Activated CD4-positive, alpha-beta T cell treated with anti-CD3 and anti-CD28 coated beads for 36 hours (primary cell): ENCODE measurements at regions not wholly inside any gene's neighbourhood (a gene's known extent, or its start where the extent isn't known, plus 50 kb on each side); places are given as distances from the start of the nearest gene placed in this dataset.

Experiments used
- ATAC-seq: fragments of 200-7000 bp; cut with Tn5 transposase; one replicate; pipeline ENCODE4 v1.10.0; 2021; ENCODE audit warnings: mild to moderate bottlenecking, moderate library complexity
- CTCF ChIA-PET: fragments of 350-600 bp; sonication (Branson Sonifier 250); formaldehyde crosslinking; loops from one replicate; lab custom pipeline; 2021; ENCODE audit warnings: antibody characterized with exemption; lab: Charles Lee
- POLR2A ChIA-PET: fragments of 350-600 bp; sonication (Branson Sonifier 250); formaldehyde crosslinking; loops from one replicate; lab custom pipeline; 2021; ENCODE audit warnings: antibody characterized with exemption, inconsistent platforms; lab: Charles Lee
- DNase-seq: peaks from one replicate; pipeline ENCODE4 v3.0.0-alpha.2; 2020
- H3K27ac Mint-ChIP-seq: one replicate; pipeline ENCODE4 v1.8.0; 2021; ENCODE audit warnings: mixed read lengths
- H3K27me3 Mint-ChIP-seq: one replicate; pipeline ENCODE4 v1.8.0; 2021; ENCODE audit warnings: mixed read lengths
- H3K36me3 Mint-ChIP-seq: one replicate; pipeline ENCODE4 v1.8.0; 2021; ENCODE audit warnings: low read depth, mixed read lengths
- H3K4me1 Mint-ChIP-seq: one replicate; pipeline ENCODE4 v1.8.0; 2021; ENCODE audit warnings: mixed read lengths
- H3K4me3 Mint-ChIP-seq: one replicate; pipeline ENCODE4 v1.8.0; 2021; ENCODE audit warnings: mild to moderate bottlenecking, moderate library complexity, mixed read lengths
- H3K9me3 Mint-ChIP-seq: one replicate; pipeline ENCODE4 v1.8.0; 2021; ENCODE audit warnings: low read depth, mixed read lengths
- intact Hi-C, 2 experiments: fragments of 100-400 bp; cut with DNase I in 1 of 2; cut with micrococcal nuclease in 1 of 2; formaldehyde crosslinking; loops; one replicate each; pipeline versions ENCODE4 v1.14.2 to v1.15.1; 2022 to 2024; cut with DNase I, micrococcal nuclease

DNA sequence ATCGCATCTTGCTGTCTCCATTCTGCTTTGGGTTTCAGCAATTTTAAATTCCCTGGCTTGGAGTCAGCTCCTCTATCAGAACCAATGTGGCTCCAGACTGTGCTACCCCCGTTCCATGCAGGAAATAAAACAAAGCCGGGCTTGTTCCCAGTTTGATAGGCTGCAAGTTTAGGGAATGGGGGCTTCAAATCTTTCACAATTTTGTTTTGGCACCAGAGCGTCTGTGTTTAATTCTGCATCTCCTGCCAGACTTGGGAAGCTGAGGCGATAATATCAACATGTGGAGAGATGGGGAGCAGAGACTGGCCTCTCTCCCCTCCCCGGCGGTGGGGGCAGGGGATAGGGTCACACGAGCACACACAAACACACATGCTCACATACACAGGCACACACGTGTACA is 305.9 kb downstream of the FGFR2 start:
- H3K4me3 Mint-ChIP-seq, result no peak overlapping the region
- no peaks in the 10 kb centered on the region for H3K9me3 Mint-ChIP-seq
- H3K36me3 Mint-ChIP-seq, result no peaks in the 10 kb centered on the region
- ATAC-seq (no peak), DNase-seq (no peak)
- intact Hi-C loops, result no loop called here
- H3K27me3 Mint-ChIP-seq, result peaks cover 5% of the 10 kb centered on the region
- H3K27ac Mint-ChIP-seq, result no peak overlapping the region
- ChIA-PET POLR2A (no interaction called here), CTCF (no interaction called here)
- no peaks in the 10 kb centered on the region for H3K4me1 Mint-ChIP-seq

- Mint-ChIP-seq H3K36me3 (no peaks in the 10 kb centered on the region), H3K27me3 (peaks cover 5% of the 10 kb centered on the region), H3K4me3 (no peak overlapping the region), H3K9me3 (no peaks in the 10 kb centered on the region), H3K4me1 (no peaks in the 10 kb centered on the region), H3K27ac (no peak overlapping the region)
- DNase-seq (no peak), ATAC-seq (no peak)
- intact Hi-C loops, result no loop called here
- CTCF ChIA-PET, result no interaction called here
- POLR2A ChIA-PET, result no interaction called here
Measured at GRCh38 chr10:121293110-121293509, 305.1 kb downstream of the FGFR2 start.

DNA sequence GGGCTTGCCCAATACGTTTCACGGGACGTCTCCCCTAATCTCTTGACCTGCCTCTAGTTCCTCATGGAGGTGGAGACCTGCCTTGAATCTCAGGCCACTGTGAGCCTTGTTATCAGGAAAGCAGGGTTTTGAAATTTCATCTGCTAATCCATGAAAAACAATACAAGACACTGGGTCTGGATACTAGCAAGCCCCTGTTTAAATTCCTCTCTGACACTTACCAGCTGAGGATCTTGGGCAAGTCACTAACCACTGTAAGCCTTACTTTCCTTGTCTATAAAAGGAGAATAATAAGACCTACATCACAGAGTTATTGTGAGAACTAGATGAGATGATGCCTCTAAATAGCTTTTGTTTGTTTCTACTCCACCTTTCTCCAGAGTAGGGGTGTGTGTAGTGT is 303.6 kb downstream of the FGFR2 start:
- H3K27me3 Mint-ChIP-seq, result peaks cover 5% of the 10 kb centered on the region
- no peak for ATAC-seq
- DNase-seq, result no peak
- no peaks in the 10 kb centered on the region for H3K4me1 Mint-ChIP-seq
- no peaks in the 10 kb centered on the region for H3K36me3 Mint-ChIP-seq
- no peak overlapping the region for H3K27ac Mint-ChIP-seq
- H3K4me3 Mint-ChIP-seq, result no peak overlapping the region
- CTCF ChIA-PET, result no interaction called here
- H3K9me3 Mint-ChIP-seq, result no peaks in the 10 kb centered on the region
- POLR2A ChIA-PET, result no interaction called here
- intact Hi-C loops, result no loop called here

DNA sequence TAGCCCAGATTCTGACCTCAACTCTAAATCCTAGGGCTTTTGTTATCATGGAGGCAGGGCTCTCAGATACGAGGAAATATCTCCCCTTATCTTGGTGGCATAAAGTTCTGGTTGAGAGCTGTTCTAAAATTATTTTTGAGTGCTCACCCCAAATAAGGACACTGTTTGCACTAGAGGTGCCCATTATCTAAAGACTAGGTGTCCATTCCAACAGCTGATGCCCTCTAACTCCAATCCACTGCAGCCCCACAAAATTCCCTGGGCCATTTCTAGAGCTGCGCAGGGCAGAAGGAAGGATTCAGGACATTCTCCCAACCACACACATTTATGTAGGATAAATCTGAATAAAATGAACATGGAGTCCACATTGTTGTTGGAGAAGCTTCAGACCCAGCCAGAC is 301.9 kb downstream of the FGFR2 start:
- ChIA-PET CTCF (no interaction called here), POLR2A (no interaction called here)
- H3K27ac Mint-ChIP-seq, result no peak overlapping the region
- intact Hi-C loops, result no loop called here
- no peak overlapping the region for H3K4me3 Mint-ChIP-seq
- no peaks in the 10 kb centered on the region for H3K9me3 Mint-ChIP-seq
- DNase-seq (no peak), ATAC-seq (no peak)
- no peaks in the 10 kb centered on the region for H3K36me3 Mint-ChIP-seq
- H3K27me3 Mint-ChIP-seq, result peaks cover 5% of the 10 kb centered on the region
- H3K4me1 Mint-ChIP-seq, result no peaks in the 10 kb centered on the region

DNA sequence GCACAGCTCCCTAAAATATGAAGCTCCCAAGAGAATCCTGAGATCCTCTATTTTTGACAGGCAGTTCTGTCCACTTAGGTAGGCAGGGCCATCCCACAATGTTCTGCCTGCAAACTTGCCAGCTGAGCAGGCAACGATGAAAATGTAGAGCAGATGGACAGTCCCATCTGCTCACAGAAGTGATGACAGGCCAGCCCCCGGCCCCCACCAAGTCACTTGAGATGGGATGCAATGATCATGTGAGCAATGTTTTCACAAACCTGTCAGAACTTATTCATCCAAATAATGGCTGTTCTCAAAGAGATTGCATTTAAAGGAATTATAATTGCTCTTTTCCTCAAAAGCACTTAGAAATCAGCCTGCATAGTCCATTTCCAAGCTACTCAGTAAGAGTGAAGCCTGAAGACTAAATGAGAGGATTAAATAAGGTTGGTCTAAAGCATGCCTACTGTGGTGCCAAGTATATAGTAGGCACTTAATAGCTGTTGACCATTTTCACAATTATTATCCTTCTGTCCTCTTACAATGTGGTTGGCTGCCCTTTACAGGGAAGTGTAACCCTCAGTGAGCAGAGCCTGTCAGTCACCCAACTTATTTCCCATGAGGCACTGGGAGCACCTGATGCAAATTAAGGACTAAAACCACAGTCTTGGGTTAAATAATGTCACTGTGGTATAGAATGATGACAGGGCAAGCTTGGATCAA is 301.2 kb downstream of the FGFR2 start:
- H3K27me3 Mint-ChIP-seq, result peaks cover 4% of the 10 kb centered on the region
- DNase-seq (no peak), ATAC-seq (no peak)
- intact Hi-C loops, result no loop called here
- ChIA-PET CTCF (no interaction called here), POLR2A (no interaction called here)
- no peak overlapping the region for H3K27ac Mint-ChIP-seq
- H3K4me1 Mint-ChIP-seq, result no peaks in the 10 kb centered on the region
- no peaks in the 10 kb centered on the region for H3K9me3 Mint-ChIP-seq
- no peaks in the 10 kb centered on the region for H3K36me3 Mint-ChIP-seq
- no peak overlapping the region for H3K4me3 Mint-ChIP-seq

DNA sequence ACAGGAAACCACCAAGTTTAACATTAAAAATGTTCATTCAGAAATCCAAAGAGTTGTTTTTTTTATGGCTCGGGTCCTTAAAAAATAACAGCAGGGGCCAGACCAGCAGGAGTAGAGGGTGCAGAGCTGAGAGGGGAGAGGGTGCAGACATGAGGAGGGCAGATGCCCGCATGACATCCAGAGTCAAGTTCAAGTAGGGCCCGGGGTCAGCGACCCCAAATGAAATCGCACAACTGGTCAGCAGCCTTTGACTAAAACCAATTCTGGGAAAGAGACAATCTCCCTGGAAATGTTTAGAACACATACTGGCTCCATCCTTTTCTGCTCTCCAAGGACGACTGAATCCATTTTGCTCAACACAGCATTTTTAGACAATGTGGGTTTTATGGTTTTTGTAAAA is 297.5 kb downstream of the FGFR2 start:
- Mint-ChIP-seq H3K4me3 (no peak overlapping the region), H3K4me1 (no peaks in the 10 kb centered on the region), H3K27ac (no peak overlapping the region), H3K9me3 (no peaks in the 10 kb centered on the region), H3K27me3 (peaks cover 2% of the 10 kb centered on the region), H3K36me3 (no peaks in the 10 kb centered on the region)
- intact Hi-C loops, result no loop called here
- ChIA-PET POLR2A (no interaction called here), CTCF (no interaction called here)
- DNase-seq, result no peak
- ATAC-seq, result no peak

- no peak overlapping the region for H3K4me3 Mint-ChIP-seq
- ATAC-seq, result no peak
- ChIA-PET POLR2A (no interaction called here), CTCF (no interaction called here)
- H3K27ac Mint-ChIP-seq, result no peak overlapping the region
- peaks cover 2% of the 10 kb centered on the region for H3K27me3 Mint-ChIP-seq
- H3K36me3 Mint-ChIP-seq, result no peaks in the 10 kb centered on the region
- no peak for DNase-seq
- intact Hi-C loops, result no loop called here
- H3K4me1 Mint-ChIP-seq, result no peaks in the 10 kb centered on the region
- H3K9me3 Mint-ChIP-seq, result no peaks in the 10 kb centered on the region
Measured at GRCh38 chr10:121302541-121303180, 295.6 kb downstream of the FGFR2 start.

DNA sequence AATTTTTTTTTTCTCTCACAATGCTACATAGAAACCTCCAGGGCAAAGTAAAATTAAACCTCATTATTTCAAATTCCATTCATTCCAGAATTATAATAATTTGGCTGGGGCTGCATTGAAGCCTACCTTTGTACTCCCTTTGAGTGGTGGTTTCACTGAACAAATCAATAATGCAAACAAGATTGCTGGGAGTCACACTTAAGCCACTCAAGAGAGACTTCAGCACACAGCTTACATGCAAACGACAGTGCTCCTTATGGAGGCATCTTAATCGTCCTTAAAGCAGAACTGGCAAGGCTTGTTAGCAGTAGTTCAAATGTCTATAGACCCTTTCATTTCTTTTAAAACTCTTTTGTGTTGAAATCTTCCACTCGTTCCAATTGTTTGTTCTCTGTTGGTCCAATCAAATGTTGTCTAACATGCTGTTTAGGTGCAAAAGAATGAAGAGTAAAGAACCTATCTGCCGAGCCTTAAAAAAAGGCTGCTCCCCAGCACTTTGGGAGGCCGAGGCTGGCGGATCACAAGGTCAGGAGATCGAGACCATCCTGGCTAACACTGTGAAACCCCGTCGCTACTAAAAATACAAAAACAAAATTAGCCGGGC is 294.9 kb downstream of the FGFR2 start:
- Mint-ChIP-seq H3K4me1 (no peaks in the 10 kb centered on the region), H3K4me3 (no peak overlapping the region), H3K27me3 (peaks cover 2% of the 10 kb centered on the region), H3K27ac (no peak overlapping the region), H3K9me3 (no peaks in the 10 kb centered on the region), H3K36me3 (no peaks in the 10 kb centered on the region)
- intact Hi-C loops, result no loop called here
- DNase-seq (no peak), ATAC-seq (no peak)
- POLR2A ChIA-PET, result no interaction called here
- CTCF ChIA-PET, result no interaction called here

DNA sequence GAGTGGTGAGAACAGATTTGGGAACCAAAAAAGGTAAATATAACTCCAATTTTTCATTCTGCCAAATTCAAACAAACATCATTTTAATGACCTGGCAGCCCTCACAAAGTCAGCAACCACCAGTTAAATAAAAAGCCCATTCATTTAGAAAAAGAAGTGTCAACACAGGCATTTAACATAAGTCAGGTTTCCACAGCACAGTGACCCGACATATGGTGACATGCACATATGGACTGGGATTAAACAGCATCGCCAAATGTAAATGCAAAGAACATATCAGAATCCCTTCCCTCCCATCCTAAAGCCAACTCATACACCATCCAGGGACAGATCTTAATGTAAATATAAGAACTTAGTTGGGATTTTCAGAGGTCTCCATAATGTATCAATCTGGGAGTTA is 293.2 kb downstream of the FGFR2 start:
- CTCF ChIA-PET, result no interaction called here
- intact Hi-C loops, result no loop called here
- no peaks in the 10 kb centered on the region for H3K9me3 Mint-ChIP-seq

GRCh38 chr10:121306159-121306673 is 292.0 kb downstream of the FGFR2 start:
- H3K9me3 Mint-ChIP-seq, result no peaks in the 10 kb centered on the region
- ChIA-PET POLR2A (no interaction called here), CTCF (no interaction called here)
- H3K4me1 Mint-ChIP-seq, result no peaks in the 10 kb centered on the region
- peaks cover 2% of the 10 kb centered on the region for H3K27me3 Mint-ChIP-seq
- no peak overlapping the region for H3K4me3 Mint-ChIP-seq
- H3K36me3 Mint-ChIP-seq, result no peaks in the 10 kb centered on the region
- DNase-seq (no peak), ATAC-seq (no peak)
- intact Hi-C loops, result no loop called here
- no peak overlapping the region for H3K27ac Mint-ChIP-seq

More for the DNA sequence above, 293.2 kb downstream of the FGFR2 start:
- Mint-ChIP-seq H3K4me1 (no peaks in the 10 kb centered on the region), H3K27me3 (peaks cover 2% of the 10 kb centered on the region), H3K27ac (no peak overlapping the region), H3K4me3 (no peak overlapping the region), H3K36me3 (no peaks in the 10 kb centered on the region)
- POLR2A ChIA-PET, result no interaction called here
- ATAC-seq (no peak), DNase-seq (no peak)

DNA sequence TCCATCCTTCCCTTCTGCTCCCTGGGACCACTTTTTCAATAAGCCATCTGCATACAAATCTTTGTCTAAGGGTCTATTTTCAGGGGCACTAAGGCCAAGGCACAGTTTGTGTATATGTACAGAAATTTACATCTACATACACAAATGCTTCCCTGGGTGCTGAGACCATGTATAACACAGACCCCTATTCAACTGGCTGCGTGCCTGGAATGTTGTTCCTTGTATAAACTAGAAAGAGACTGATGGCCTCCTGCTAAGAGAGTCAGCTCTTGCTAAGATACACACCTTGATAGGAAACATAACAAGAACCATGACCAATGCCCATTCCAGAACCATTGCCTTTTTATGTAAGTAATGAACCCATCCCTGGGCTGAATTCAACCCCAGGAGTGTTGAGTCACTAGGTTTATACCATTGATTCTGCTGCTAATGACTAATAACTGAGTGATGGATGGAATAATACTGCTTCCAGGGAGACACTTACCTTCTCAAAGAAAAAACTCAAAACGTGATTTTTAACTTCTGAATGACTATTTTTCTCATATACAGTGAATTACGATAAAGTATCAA is 290.7 kb downstream of the FGFR2 start:
- intact Hi-C loops, result no loop called here
- Mint-ChIP-seq H3K27me3 (peaks cover 2% of the 10 kb centered on the region), H3K36me3 (no peaks in the 10 kb centered on the region), H3K4me3 (no peak overlapping the region), H3K4me1 (no peaks in the 10 kb centered on the region), H3K27ac (no peak overlapping the region), H3K9me3 (no peaks in the 10 kb centered on the region)
- DNase-seq (no peak), ATAC-seq (no peak)
- ChIA-PET CTCF (interaction anchor here (1.4 kb wide), 1 partner anchor 9 kb away, joined by 3 read pairs; no protein-coding TSS in a partner anchor), POLR2A (no interaction called here)

DNA sequence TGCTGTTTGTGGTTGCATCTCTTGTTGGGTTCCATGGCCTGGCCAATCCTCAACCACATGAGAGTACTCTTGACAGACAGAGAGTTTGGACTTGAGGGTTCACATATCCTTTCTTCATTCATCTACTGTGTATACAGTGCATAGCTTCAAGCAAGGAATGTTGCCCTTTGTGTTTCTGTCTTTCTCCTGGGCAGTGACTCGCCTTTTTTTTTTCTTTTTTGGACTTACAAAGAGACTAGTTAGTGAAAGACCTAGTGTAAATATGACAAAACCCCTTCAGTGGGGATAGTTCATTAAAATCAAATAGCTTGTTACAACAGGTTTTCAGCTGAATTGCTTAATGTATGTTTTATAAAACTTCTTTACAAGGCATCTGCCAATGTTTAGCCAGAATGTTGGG is 290.2 kb downstream of the FGFR2 start:
- intact Hi-C loops, result no loop called here
- DNase-seq (no peak), ATAC-seq (no peak)
- no peaks in the 10 kb centered on the region for H3K36me3 Mint-ChIP-seq
- CTCF ChIA-PET, result interaction anchor here (1.4 kb wide), 1 partner anchor 10 kb away, joined by 3 read pairs; no protein-coding TSS in a partner anchor
- H3K4me3 Mint-ChIP-seq, result no peak overlapping the region
- no peaks in the 10 kb centered on the region for H3K4me1 Mint-ChIP-seq
- peaks cover 2% of the 10 kb centered on the region for H3K27me3 Mint-ChIP-seq
- no peaks in the 10 kb centered on the region for H3K9me3 Mint-ChIP-seq
- POLR2A ChIA-PET, result no interaction called here
- H3K27ac Mint-ChIP-seq, result no peak overlapping the region
